Adrenal gland (tissue), 9 donors: ENCODE measurements at regions not wholly inside any gene's neighbourhood (a gene's known extent, or its start where the extent isn't known, plus 50 kb on each side); places are given as distances from the start of the nearest gene placed in this dataset.

Experiments
- DNase-seq, 7 donors: peaks; one replicate each; pipeline ENCODE4 v3.0.0-alpha.2; 2019 to 2020
- H3K27ac ChIP-seq, 5 donors: fragments of 200-600 bp; sonication (generic) in 4 of 5; 1 replicate in 3 of 5; 2 replicates in 2 of 5; pipeline versions ENCODE4 v1.5.1 to v1.8.0; 2016 to 2020; ENCODE audit warnings: mild to moderate bottlenecking in 1 of 5
- H3K27me3 ChIP-seq: fragments of 200-600 bp; 2 replicates; pipeline ENCODE4 v1.8.0; 2021
- H3K36me3 ChIP-seq, 2 donors: fragments of 200-600 bp; replicated peaks in 1 of 2; 1 replicate in 1 of 2; 2 replicates in 1 of 2; pipeline versions ENCODE4 v1.5.1 to v1.8.0; 2018 to 2022
- H3K4me1 ChIP-seq, 2 donors: fragments of 200-600 bp; replicated peaks in 1 of 2; 1 replicate in 1 of 2; 2 replicates in 1 of 2; pipeline versions ENCODE4 v1.5.1 to v1.8.0; 2018 to 2021
- H3K4me3 ChIP-seq, 4 donors: fragments of 200-600 bp; sonication (generic) in 3 of 4; one replicate each; pipeline ENCODE4 v1.5.1; 2016 to 2018
- H3K9me3 ChIP-seq, 3 donors: fragments of 200-600 bp; sonication (generic) in 1 of 3; replicated peaks in 1 of 3; 1 replicate in 2 of 3; 2 replicates in 1 of 3; pipeline versions ENCODE4 v1.5.1 to v1.8.0; 2016 to 2021
- POLR2A ChIP-seq, 2 donors: fragments of 450-650 bp; IDR thresholded peaks; one replicate each; pipeline ENCODE4 v1.6.1; 2017; ENCODE audit warnings: antibody characterized with exemption in 2 of 2, mild to moderate bottlenecking in 2 of 2, moderate library complexity in 1 of 2
- WGBS, 4 donors: extraction: QIAGEN DNeasy Blood & Tissue Kit in 2 of 4; methylation state at CpG; one replicate each; pipeline versions ENCODE4 v1.1.5 to v1.1.7; 2013 to 2017; 5-methylcytosine and 5-hydroxymethylcytosine counted together
- intact Hi-C, 2 donors: fragments of 100-400 bp; cut with DNase I; formaldehyde crosslinking; loops; one replicate each; pipeline versions ENCODE4 v1.14.1 to v1.15.0; 2022 to 2023
- TF ChIP-seq, protein P1 (sequence below), 6 experiments: fragments of 450-650 bp in 4 of 6; fragments of 200-600 bp in 2 of 6; sonication (generic) in 1 of 6; IDR thresholded peaks; 1 replicate in 5 of 6; 2 replicates in 1 of 6; pipeline versions ENCODE4 v1.5.1 to v1.8.0; 2016 to 2021; ENCODE audit warnings: antibody characterized with exemption in 6 of 6, mild to moderate bottlenecking in 2 of 6, moderate library complexity in 1 of 6
- donor health status: healthy with polysubstance abuse.
- donor health status: Bipolar disorder and iron deficiency.
- donor health status: DM: yes; HTN: yes; CAD: no.
- donor health status: DM: no; HTN: no; CAD: no.
- donor health status: DM: no; HTN: no; CAD: no.

DNA sequence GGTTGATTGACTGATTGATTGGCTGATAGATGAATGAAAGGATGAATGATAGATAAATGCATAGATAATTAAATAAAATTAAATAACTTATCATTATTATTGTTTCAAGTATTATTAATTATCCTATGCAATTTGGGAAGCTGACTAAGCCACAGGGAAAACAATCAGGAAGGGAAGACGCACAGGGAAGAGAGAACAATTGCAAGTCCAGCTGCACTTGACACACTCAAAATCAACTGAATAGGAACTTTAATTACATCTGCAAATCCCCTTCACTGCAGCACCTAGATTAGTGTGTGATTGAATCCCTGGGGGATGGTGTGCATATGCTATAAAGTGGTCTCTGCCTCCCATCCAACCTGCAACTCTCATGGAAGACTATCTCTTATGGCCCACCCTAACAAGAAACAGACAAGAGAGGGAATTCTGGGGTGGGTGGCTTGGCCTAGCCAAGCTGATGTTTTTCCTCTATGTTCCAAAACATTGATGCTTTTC, 161.1 kb upstream of the FGGY start:
- 95 to 100% (median 96%) methylated on average over 1 of the region's 1 CpG for WGBS, 4 donors
- DNase-seq, result no peak
- H3K4me3 ChIP-seq, result no peak overlapping the region
- intact Hi-C loops, result no loop called here
- TF ChIP-seq, protein P1, sequence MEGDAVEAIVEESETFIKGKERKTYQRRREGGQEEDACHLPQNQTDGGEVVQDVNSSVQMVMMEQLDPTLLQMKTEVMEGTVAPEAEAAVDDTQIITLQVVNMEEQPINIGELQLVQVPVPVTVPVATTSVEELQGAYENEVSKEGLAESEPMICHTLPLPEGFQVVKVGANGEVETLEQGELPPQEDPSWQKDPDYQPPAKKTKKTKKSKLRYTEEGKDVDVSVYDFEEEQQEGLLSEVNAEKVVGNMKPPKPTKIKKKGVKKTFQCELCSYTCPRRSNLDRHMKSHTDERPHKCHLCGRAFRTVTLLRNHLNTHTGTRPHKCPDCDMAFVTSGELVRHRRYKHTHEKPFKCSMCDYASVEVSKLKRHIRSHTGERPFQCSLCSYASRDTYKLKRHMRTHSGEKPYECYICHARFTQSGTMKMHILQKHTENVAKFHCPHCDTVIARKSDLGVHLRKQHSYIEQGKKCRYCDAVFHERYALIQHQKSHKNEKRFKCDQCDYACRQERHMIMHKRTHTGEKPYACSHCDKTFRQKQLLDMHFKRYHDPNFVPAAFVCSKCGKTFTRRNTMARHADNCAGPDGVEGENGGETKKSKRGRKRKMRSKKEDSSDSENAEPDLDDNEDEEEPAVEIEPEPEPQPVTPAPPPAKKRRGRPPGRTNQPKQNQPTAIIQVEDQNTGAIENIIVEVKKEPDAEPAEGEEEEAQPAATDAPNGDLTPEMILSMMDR (IDR thresholded peaks at IDR 0.05), result no peak
- no peak for TF ChIP-seq POLR2A (IDR thresholded peaks at IDR 0.05)
- H3K36me3 ChIP-seq, result no peaks in the 10 kb centered on the region
- no peaks in the 10 kb centered on the region for H3K9me3 ChIP-seq
- H3K27me3 ChIP-seq, result no peaks in the 10 kb centered on the region
- H3K27ac ChIP-seq, result no peak overlapping the region
- H3K4me1 ChIP-seq, result peaks cover 1 to 17% of the 10 kb centered on the region in 2 donors

DNA sequence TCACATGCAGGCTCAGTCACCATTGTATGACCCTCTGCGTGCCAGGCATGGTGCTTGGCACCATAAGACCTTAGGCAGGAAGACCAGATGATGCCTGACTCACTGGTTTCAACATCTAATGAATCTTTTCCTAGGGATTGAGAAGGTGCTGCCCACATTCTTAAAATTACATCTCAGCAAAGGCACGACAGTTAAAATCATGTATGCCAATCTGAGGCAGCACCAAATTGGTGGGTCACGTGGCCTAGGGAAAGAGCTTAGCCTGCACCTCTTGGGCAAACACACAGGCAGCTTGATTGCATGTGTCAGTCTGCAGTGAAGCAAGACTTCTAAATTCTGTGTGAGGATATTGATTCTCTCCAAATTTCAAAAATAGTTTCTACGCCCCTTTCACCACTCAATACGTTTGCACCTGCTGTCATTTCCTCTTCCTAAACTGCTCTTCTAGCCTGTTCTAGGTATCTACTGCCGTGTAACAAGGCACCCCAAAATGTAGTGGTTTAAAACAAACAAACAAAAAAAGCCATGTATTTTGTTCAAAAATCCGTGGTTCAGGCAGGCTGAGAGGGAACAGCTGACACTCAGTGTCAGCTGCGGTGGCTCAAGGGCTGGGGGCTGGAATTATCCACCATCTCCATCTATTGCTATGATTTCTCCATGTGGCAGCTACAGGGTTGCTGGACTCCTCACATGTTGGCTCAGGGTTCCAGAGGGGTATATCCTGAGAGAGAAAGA, 160.2 kb upstream of the FGGY start:
- no peak overlapping the region for H3K4me3 ChIP-seq
- H3K36me3 ChIP-seq, result no peaks in the 10 kb centered on the region
- intact Hi-C loops, result no loop called here
- no peak for DNase-seq
- no peak for TF ChIP-seq POLR2A (IDR thresholded peaks at IDR 0.05)
- TF ChIP-seq, protein P1 (IDR thresholded peaks at IDR 0.05), result no peak
- H3K27me3 ChIP-seq, result no peaks in the 10 kb centered on the region
- peaks cover 5 to 26% of the 10 kb centered on the region in 2 donors for H3K4me1 ChIP-seq
- 81 to 89% (median 84%) methylated on average over 8 of the region's 8 CpGs for WGBS, 4 donors
- no peaks in the 10 kb centered on the region for H3K9me3 ChIP-seq
- H3K27ac ChIP-seq, result no peak overlapping the region

DNA sequence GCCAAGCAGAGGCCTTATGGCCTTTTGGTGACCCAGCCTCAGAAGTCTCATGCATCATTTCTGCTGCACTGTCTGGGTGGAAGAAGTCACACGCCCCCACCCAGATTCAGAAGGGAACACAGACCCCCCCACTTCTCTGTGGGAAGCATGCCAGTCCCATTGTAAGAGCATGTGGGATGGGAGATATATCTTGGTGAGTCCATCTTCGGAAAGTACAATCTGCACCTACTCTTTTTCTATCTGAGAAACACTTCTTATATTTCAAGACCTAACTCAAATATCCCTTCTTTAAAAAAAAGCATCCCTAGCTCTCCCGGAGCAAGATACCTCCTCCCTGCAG, 159.6 kb upstream of the FGGY start:
- DNase-seq, result no peak
- no peak overlapping the region for H3K4me3 ChIP-seq
- no peaks in the 10 kb centered on the region for H3K9me3 ChIP-seq
- H3K4me1 ChIP-seq, result peaks cover 5 to 29% of the 10 kb centered on the region in 2 donors
- WGBS, 4 donors, result 81 to 88% (median 83%) methylated on average over 3 of the region's 3 CpGs
- no peaks in the 10 kb centered on the region for H3K27me3 ChIP-seq
- no peak overlapping the region for H3K27ac ChIP-seq
- TF ChIP-seq, protein P1 (IDR thresholded peaks at IDR 0.05), result no peak
- TF ChIP-seq POLR2A (IDR thresholded peaks at IDR 0.05), result no peak
- no peaks in the 10 kb centered on the region for H3K36me3 ChIP-seq
- intact Hi-C loops, result no loop called here

DNA sequence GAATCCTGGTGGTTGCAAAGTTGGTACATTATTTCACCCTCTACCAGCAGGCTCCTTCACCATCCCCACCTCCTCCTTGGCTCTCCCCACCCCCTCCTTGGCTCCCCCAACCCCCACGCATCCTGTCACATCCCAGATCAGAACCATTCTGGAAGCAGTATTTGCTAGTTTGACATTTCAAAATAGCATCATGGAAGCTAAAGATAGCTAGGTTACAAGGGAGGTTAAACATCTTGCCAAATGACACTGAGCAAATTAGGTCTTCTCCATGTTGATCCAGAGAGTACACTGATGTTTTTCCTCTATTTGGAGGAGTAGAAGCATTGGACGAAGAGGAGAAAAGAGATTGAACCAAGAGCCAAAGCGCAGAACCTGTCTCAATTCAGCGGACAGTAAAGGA, 158.9 kb upstream of the FGGY start:
- TF ChIP-seq, protein P1 (IDR thresholded peaks at IDR 0.05), result no peak
- no peak for TF ChIP-seq POLR2A (IDR thresholded peaks at IDR 0.05)
- peaks cover 5 to 36% of the 10 kb centered on the region in 2 donors for H3K4me1 ChIP-seq
- WGBS, 4 donors, result 77 to 93% (median 87%) methylated on average over 4 of the region's 4 CpGs
- intact Hi-C loops, result no loop called here
- no peak for DNase-seq
- H3K27ac ChIP-seq, result peak overlapping the region in 1 of 5 donors; percentile 34
- H3K27me3 ChIP-seq, result no peaks in the 10 kb centered on the region
- no peaks in the 10 kb centered on the region for H3K9me3 ChIP-seq
- H3K4me3 ChIP-seq, result no peak overlapping the region
- no peaks in the 10 kb centered on the region for H3K36me3 ChIP-seq
